Hepatocyte (in vitro differentiated cells): ENCODE measurements at regions not wholly inside any gene's neighbourhood (a gene's known extent, or its start where the extent isn't known, plus 50 kb on each side); places are given as distances from the start of the nearest gene placed in this dataset.

Experiments
- DNase-seq: peaks from one replicate; pipeline ENCODE4 v3.0.0-alpha.2; 2016; ENCODE audit warnings: low spot score
- H2AFZ ChIP-seq: fragments of 200-600 bp; sonication (generic); 2 replicates; pipeline ENCODE4 v1.6.0; 2016; ENCODE audit warnings: antibody characterized with exemption, mild to moderate bottlenecking
- H3K27ac ChIP-seq: fragments of 200-600 bp; sonication (generic); 2 replicates; pipeline ENCODE4 v1.5.1; 2016; ENCODE audit warnings: mild to moderate bottlenecking
- H3K27me3 ChIP-seq: fragments of 200-600 bp; sonication (generic); 2 replicates; pipeline ENCODE4 v1.6.1; 2016
- H3K36me3 ChIP-seq: fragments of 200-600 bp; sonication (generic); replicated peaks from 2 replicates; pipeline ENCODE4 v1.5.1; 2016; ENCODE audit warnings: low read depth; ENCODE audit not compliant: insufficient read depth
- H3K4me1 ChIP-seq: fragments of 200-600 bp; sonication (generic); 2 replicates; pipeline ENCODE4 v1.5.1; 2016; ENCODE audit warnings: mild to moderate bottlenecking, moderate library complexity; ENCODE audit not compliant: insufficient read depth
- H3K4me2 ChIP-seq: fragments of 200-600 bp; sonication (generic); 2 replicates; pipeline ENCODE4 v1.6.0; 2016
- H3K4me3 ChIP-seq: fragments of 200-600 bp; sonication (generic); 2 replicates; pipeline ENCODE4 v1.5.1; 2016; ENCODE audit warnings: mild to moderate bottlenecking
- H3K79me2 ChIP-seq: fragments of 200-600 bp; sonication (generic); 2 replicates; pipeline ENCODE4 v1.6.0; 2017; ENCODE audit warnings: mild to moderate bottlenecking
- H3K9me2 ChIP-seq: fragments of 200-600 bp; sonication (generic); replicated peaks from 2 replicates; pipeline ENCODE4 v1.6.0; 2017; ENCODE audit warnings: mild to moderate bottlenecking; ENCODE audit not compliant: insufficient read depth
- H3K9me3 ChIP-seq: fragments of 200-600 bp; sonication (generic); 2 replicates; pipeline ENCODE4 v1.5.1; 2016; ENCODE audit warnings: low read depth, mild to moderate bottlenecking
- H4K20me1 ChIP-seq: fragments of 200-600 bp; sonication (generic); 2 replicates; pipeline ENCODE4 v1.6.0; 2016; ENCODE audit warnings: mild to moderate bottlenecking; ENCODE audit not compliant: insufficient read depth, poor library complexity, severe bottlenecking
- CTCF ChIP-seq: fragments of 200-600 bp; sonication (generic); IDR thresholded peaks from 2 replicates; pipeline ENCODE4 v1.5.1; 2016; ENCODE audit warnings: antibody characterized with exemption, mild to moderate bottlenecking; ENCODE audit not compliant: poor library complexity
- EZH2 ChIP-seq: fragments of 200-600 bp; sonication (generic); IDR thresholded peaks from 2 replicates; pipeline ENCODE4 v1.6.1; 2016; ENCODE audit warnings: antibody characterized with exemption, mild to moderate bottlenecking, borderline replicate concordance
- EZH2phosphoT487 ChIP-seq: fragments of 200-600 bp; sonication (generic); IDR thresholded peaks from one replicate; pipeline ENCODE4 v1.6.1; 2018; ENCODE audit warnings: antibody characterized with exemption, mild to moderate bottlenecking, low read depth, moderate library complexity; ENCODE audit not compliant: unreplicated experiment, severe bottlenecking
- WGBS: methylation state at CpG from one replicate; pipeline ENCODE4 v1.1.6; 2016; ENCODE audit warnings: low lambda C conversion rate; ENCODE audit errors: missing lambda C conversion rate; 5-methylcytosine and 5-hydroxymethylcytosine counted together

GRCh38 chr10:112052166-112052565 lies 131.4 kb downstream of the GPAM start:
- Histone ChIP-seq H3K4me3 (no peak overlapping the region), H3K4me1 (no peaks in the 10 kb centered on the region), H3K27ac (no peak overlapping the region), H3K9me2 (no peaks in the 10 kb centered on the region), H3K9me3 (no peaks in the 10 kb centered on the region), H3K4me2 (no peak overlapping the region), H2AFZ (no peak overlapping the region), H3K36me3 (no peaks in the 10 kb centered on the region), H4K20me1 (no peaks in the 10 kb centered on the region), H3K79me2 (no peaks in the 10 kb centered on the region), H3K27me3 (peaks cover 3% of the 10 kb centered on the region)
- no peak for DNase-seq
- TF ChIP-seq EZH2 (no peak), EZH2phosphoT487 (no peak), CTCF (no peak)
- 61% methylated on average over 5 of the region's 5 CpGs for WGBS

- no peaks in the 10 kb centered on the region for H3K36me3 ChIP-seq
- no peaks in the 10 kb centered on the region for H3K79me2 ChIP-seq
- H2AFZ ChIP-seq, result no peak overlapping the region
- WGBS, result 50% methylated on average over 1 of the region's 1 CpG
- DNase-seq, result no peak
- H3K9me2 ChIP-seq, result no peaks in the 10 kb centered on the region
- no peak overlapping the region for H3K4me3 ChIP-seq
- H3K27me3 ChIP-seq, result peaks cover 3% of the 10 kb centered on the region
- no peak overlapping the region for H3K27ac ChIP-seq
- no peaks in the 10 kb centered on the region for H4K20me1 ChIP-seq
- H3K4me2 ChIP-seq, result no peak overlapping the region
- no peaks in the 10 kb centered on the region for H3K4me1 ChIP-seq
- H3K9me3 ChIP-seq, result no peaks in the 10 kb centered on the region
- TF ChIP-seq EZH2phosphoT487 (no peak), EZH2 (no peak), CTCF (no peak)
Observed at GRCh38 chr10:112053895-112054294, 129.7 kb downstream of the GPAM start.

- Histone ChIP-seq H3K9me3 (no peaks in the 10 kb centered on the region), H3K79me2 (no peaks in the 10 kb centered on the region), H3K4me2 (no peak overlapping the region), H3K9me2 (no peaks in the 10 kb centered on the region), H3K4me3 (no peak overlapping the region), H3K36me3 (no peaks in the 10 kb centered on the region), H2AFZ (no peak overlapping the region), H3K27me3 (peaks cover 3% of the 10 kb centered on the region), H3K4me1 (no peaks in the 10 kb centered on the region), H3K27ac (no peak overlapping the region), H4K20me1 (no peaks in the 10 kb centered on the region)
- 95% methylated on average over 5 of the region's 5 CpGs for WGBS
- TF ChIP-seq EZH2phosphoT487, result no peak
- no peak for TF ChIP-seq CTCF
- no peak for TF ChIP-seq EZH2
- no peak for DNase-seq
Observed at GRCh38 chr10:112054516-112054915, 129.0 kb downstream of the GPAM start.

DNA sequence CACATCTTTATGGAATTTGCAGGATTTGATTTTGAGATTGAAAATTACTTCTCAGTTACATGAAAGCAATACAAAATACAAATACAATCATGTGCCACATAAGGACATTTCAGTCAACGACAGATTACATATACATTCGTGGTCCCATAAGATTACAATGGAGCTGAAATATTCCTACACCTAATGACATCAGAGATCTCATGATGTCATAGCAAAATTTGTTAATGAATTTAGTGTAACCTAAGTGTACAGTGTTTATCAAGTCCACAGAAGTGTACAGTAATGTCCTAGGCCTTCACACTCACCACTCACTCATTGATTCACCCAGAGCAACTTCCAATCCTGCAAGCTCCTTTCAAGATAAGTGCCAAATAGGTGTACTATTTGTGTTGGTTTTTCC lies 126.5 kb downstream of the GPAM start:
- Histone ChIP-seq H3K27ac (no peak overlapping the region), H4K20me1 (no peaks in the 10 kb centered on the region), H2AFZ (no peak overlapping the region), H3K4me2 (no peak overlapping the region), H3K27me3 (peaks cover 3% of the 10 kb centered on the region), H3K4me1 (no peaks in the 10 kb centered on the region), H3K79me2 (no peaks in the 10 kb centered on the region), H3K36me3 (no peaks in the 10 kb centered on the region), H3K9me2 (no peaks in the 10 kb centered on the region), H3K9me3 (no peaks in the 10 kb centered on the region), H3K4me3 (no peak overlapping the region)
- TF ChIP-seq CTCF (no peak), EZH2phosphoT487 (no peak), EZH2 (no peak)
- 96% methylated on average over 2 of the region's 2 CpGs for WGBS
- no peak for DNase-seq
